GM19023 (cell line): ENCODE measurements at regions not wholly inside any gene's neighbourhood (a gene's known extent, or its start where the extent isn't known, plus 50 kb on each side); places are given as distances from the start of the nearest gene placed in this dataset.

Experiments used
- ATAC-seq: cut with Tn5 transposase; IDR thresholded peaks from one replicate; pipeline ENCODE4 v1.9.1; 2021; ENCODE audit warnings: mild to moderate bottlenecking, moderate library complexity; ENCODE audit not compliant: unreplicated experiment

DNA sequence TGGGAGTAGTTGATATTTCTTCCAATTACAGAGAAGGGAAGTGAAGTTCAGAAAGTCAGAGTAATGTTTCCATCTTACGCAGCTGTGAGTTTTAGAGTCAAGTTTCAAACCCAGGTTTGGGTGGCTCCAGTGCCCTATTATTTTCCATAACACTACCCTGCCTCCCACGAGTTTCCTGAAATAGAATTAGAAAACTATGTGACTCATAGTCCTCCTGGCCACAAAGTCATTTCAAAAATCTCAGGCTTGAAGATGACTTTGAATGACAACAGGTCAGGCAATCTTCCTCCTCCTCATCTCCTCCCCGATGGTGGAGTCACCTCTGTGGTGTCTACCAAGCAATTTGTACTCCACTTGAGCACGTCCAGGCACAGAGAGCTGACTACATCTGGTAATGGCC lies 212.3 kb upstream of the TRIB2 start:
- ATAC-seq: peak; percentile 42

DNA sequence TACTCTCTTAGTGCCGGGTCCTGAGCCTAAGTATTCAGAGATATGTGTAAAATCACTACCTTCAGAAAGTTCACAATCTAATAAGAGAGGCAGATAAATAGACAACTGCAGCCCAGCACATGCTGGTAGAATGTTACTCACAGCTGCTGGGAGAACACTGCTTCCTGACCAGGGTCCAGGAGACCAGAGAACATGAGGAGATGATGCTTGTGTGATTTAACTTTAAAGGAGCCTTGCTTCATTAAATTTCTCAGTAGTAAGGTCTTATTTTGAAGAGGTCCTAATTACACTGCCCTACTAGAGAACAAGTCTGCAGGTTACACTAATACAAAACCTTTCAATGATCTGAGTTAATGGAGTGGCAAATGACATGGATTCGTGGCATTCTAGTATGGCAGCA lies 209.9 kb upstream of the TRIB2 start:
- no peak for ATAC-seq

DNA sequence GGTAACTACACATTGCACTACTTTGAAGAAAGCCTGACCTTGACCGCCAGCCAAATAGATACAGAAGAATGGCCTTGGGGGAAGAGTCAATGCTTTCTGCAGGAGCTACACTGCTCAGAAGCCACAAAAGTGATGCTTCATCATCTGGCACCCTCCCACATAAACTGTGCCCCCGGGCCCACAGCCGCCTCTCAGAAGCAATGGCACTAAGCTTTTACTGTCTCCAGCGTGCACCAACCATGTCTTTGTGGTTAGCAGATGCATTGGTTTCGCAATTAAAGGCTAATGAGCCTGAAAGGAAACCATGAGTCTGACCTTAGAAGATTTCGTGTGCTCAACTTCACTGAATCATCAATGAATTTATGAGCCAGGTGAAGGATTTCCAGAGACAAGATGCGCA lies 209.4 kb upstream of the TRIB2 start:
- peak; percentile 60 for ATAC-seq

DNA sequence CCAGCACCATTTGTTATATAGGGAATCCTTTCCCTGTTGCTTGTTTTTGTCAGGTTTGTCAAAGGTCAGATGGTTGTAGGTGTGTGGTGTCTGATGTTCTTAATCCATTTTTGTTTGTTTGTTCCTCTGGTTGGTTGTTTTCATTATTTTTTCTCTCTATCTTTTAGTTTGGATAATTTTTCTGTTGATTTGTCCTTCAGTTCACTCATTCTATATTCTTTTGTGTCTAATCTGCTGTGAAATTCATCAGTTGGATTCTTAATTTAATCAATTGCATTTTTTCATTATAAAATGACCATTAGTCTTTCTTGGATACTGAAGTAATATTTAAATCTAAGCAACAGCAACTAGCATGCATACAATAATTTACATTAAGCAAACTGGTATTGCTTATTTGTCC lies 206.7 kb upstream of the TRIB2 start:
- no peak for ATAC-seq

DNA sequence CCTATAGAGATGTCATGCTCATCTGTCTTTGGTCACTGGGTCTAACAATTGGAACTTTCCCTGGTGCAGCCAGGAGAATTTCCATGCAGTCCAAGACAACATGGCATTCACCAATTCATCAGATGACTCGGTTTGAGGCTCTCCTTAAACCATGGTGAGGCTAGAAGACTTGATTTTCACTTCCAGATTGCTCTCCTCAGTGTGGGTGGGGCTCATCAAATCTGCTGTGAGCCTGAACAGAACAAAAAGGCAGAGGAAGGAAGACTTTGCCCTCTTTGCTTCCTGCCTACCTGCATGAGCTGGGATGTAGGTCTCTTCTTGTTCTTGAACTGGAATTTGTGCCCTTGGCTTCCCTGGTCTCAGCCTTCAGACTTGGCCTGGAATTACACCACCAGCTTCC lies 203.4 kb upstream of the TRIB2 start:
- no peak for ATAC-seq

DNA sequence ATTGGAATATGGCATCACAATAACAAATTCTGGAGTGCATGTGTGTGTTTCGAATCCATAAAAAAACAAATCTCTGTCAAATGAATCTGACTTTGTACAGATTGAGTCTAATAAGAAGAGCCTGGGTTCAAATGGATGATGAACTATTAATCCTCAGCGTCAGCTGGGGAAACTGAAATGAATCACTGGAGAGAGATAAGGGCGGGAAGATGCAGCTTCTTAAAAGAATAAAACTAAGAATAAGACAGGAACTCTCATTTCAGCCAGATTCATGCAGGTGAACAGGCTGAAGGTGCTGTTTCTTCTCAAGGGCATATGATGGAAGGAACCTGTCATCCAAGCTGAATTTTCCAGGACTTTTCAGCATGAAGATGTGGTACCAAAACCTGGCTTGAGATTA lies 202.6 kb upstream of the TRIB2 start:
- ATAC-seq: no peak

DNA sequence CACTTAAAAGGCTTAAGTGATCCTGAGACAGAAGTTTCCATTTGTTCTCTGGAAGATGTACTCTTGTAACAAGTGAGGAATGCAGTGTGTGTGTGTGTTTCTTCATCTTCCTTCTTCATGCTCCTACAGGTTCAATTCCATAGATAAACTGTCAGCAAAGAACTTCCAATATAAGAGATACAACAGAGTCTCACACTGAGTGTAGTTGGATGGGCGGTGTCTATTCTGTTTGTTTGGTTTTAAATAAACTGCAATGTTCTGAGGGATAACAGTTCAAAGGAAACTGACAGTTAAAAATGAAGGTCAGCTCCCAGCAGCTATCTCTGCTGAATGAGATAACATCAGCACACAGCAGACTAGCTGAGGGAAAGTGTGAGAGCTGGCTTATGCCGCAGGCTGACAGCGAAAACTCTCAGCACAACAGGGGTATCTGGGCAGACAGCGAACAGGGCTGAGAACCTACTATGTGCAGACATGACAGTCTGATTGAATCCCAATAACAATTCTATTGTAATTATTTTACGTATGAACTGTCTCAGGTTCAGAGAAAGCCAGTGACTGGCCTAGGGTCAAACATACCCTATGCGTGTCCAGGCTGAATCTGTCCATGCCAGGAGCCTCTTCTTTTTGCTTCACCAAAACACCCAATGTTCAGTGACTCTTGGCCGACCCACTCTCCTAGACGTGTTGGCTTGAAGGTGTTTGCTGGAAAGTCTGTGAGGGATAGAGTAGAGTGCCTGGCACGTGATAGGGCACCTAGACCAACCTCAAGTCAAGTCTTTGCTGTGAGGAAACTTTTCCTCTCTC lies 201.9 kb upstream of the TRIB2 start:
- no peak for ATAC-seq

DNA sequence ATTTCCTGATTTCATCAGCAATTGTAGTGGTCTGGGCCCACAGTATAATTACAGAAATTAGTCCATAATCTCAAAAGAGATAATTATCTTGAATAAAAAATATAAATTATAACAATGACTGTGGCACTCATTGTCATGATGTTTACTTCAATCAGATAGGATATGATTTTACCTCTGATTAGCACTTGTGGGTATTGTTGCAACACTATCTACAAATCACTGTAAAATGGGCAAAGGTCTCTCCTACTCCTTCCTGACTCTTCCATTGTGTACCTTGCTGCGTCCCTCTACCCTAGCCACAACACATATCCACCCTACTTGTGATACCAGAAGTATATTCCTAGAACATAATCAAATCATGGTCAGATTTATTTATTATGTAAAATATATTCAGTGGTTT lies 200.9 kb upstream of the TRIB2 start:
- ATAC-seq: no peak

DNA sequence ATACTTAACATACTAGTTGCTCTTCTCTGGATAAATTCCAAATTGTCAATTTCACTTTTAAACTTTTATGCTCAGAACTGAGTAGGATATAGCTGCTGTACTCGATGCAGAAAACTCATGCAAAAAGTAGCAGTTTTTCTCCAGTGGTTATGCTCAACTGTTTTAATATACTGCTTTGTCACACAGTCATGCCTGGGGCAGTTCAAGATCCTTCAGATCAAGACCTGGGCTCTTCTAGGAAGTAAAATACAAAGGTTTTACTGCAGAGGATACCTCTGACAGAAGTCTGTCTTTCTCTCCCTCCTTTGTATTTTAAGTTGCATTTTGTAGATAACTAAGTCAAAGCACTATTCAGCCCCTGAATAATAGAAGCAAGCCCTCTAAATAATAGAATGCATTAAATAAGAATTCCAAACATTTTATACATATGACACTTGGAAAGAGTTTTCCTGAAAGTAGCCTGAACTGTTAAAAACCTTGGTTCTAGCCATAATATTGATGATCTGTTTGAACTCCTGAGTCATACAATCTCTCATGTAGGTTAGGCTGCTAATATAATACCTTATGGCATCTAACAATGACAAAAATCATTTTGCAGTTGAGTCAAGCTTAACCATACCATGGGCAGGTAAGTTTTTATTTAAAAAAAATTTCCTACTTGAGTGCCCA lies 183.3 kb upstream of the TRIB2 start:
- no peak for ATAC-seq

DNA sequence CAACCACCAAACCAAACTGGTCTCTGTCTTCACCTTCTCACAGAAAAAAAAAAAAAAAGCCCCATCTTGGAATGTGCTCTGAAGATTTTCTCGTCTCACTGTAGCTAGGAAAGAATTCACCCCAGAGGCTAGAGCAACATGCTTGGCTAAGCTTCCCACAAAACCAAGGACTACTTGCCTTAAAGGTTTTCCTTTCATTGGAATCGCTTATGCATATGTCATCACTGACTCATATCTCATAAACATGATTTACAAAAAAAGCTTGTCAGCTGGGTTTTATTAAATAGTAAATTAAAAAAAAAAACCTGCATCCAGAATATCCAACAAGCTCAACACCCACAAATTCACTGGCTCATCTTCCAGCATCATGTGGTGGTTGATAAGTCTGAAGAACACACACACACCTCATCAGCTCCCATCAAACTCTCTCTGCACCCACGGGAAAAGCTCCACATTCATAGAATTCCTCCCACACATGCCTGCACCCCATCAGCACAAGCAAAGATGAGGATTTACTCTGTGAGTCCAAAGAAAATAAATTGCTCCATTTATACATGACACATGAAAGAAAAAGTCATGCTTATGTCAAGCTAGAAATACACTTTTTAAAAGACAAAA lies 182.0 kb upstream of the TRIB2 start:
- ATAC-seq: no peak

DNA sequence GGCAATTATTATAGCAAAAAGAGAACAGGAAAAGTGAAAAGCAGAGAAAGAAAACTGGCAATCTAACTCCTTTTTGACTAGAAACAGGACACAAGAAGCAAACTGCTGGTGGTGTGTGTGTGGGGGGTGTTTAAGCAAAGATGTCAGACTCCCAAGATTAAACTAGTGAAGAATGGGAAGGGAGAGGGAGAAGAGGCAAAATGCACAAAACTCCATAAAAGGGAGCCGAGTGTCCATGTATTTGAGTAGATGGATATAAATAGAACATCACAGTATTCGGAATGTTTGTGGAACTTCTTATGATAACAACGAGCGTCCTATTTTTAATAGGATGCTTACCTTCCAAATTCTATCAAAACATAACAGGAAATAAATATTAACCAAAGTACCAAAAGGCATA lies 179.8 kb upstream of the TRIB2 start:
- no peak for ATAC-seq

DNA sequence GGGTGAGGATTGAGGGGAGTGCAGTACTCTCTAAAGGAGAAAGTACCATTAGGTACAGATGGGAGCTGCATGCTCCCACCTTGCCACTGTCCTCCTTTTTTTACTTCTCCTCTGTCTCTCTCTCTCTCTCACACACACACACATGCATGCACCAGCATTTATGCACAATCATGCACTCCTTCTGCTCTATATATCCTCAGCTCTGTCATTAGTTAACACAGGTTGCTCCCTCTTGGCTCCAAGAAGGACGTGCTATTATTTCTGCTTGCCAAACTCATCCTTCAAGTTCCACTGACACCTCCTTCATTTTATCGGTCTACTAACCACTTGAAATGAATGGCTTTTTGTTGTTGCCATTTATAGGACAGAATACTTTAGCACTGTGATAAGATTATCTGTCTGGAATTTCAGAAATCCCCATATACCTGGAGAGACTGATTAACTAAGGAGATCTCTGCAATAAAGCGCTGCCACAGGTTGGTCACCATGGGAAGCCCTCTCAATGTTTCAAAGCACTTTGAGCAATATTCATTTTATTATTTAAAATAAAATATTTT lies 178.5 kb upstream of the TRIB2 start:
- ATAC-seq: no peak

DNA sequence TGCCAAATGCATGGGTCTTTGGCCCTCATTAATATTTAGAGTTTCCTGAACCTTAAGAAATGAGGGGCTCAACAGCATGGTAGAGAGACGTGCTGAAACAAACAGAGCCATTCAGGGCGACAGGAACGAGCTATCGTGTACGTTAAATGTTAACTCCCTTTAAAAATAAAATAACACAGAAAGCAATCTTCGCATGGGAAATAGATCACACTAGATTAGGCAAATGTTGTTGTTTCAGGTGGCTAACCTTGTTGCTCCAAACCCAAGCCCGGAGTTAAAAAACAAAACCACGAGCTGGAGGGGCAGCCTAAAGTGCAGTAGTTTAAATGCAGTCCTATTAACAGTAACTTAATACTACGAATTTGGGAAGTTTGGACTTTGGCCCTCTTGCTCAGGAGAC lies 177.4 kb upstream of the TRIB2 start:
- ATAC-seq: no peak

DNA sequence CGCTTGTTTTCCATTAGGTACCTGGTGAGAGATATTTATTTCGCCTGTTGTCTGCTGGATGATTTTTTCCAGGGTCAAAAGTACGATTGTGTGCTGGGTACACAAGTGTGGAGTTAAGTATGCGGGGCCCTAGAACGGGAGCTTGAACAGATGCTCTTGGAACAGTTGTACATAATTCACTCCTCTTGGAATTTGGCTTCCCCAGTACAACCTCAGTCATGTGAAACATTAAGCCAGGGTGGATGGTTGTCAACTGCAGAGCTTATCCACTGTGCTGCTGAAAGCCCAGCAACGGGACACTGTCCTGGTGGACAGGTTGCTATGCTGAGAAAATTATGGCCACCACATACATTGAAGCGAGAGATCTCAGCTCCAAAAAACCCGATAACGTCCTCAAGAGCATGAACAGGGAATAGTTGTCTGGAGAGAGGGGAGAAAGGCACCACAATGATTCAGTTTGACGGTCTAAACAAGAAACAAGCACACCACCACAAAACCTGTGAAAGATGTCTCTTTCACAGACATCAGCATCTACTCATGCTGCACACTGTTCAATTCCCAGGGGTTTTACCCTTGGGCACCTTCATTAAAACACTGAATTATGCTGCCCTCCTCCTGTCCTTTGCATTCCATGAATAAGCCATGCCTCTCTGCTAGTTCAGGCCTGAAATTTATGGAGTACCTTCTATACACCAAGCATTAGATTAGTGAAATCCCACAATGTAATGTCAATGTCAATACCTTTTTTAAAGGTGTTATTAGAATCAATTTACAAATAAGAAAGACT lies 176.8 kb upstream of the TRIB2 start:
- no peak for ATAC-seq

DNA sequence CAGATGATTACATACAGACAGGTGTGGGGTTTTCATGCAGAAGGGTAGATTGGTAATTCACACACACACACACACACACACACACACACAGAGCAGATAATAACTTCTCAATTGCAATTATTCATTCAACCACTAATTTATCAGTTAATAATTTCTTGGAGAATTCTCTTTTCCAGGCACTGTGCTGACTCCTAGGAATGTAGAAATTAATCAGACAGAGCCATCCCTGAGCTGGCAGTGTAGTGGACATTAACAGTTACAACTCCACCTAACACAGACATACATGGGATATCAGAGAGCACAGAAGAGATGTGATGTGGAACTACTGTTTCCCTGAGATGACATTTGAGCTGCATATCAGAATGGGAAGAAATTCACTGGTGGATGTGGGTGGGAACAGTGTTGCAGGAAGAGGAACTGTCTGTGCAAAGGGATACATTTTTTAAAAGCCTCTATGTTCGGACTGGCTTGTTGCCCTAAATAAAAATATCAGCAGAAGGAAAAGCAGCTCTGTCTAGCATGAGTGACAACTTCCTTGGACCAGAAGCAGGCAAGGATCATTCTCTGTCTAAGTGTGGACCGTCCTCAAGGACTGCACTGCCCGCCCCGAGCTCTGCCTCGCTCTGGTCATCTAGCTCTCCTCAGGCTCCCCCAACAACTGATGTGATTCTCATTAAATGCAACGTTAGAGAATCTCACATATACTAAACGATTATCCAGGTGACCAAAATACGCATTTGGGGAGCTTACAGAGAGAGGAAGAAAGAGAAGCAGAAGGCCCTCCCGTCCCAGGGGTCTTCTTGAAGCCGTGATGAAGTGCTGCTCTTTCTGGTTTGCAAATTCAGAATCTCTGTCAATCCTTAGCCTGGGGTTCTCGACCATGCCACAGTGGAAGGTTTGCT lies 173.4 kb upstream of the TRIB2 start:
- no peak for ATAC-seq

DNA sequence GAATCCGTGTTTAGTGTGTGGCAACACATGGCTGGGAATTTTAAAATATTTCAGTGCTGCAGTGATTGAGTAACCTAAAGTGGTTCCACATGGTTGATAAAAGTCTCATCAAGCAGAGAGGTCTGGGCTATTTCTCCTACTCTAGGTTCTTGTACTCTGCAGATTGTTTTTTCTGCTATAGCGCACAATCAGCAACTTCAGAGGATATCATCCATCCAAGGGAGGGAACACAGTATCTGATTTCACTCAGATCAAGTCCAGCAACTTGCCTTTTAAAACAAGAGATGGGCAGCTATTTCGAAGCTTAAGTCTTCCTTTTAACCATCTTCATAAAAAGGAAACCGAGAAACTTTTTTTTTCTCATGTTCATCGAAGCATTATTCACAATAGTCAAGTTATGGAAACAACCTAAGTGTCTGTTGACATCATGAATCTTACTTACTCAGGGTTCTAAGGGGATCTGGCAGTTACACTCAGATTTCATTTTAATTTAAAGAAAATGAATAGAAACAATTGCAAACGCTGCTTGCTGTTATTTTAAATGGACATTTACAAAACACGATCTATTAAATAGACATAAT lies 172.7 kb upstream of the TRIB2 start:
- ATAC-seq: peak; percentile 68

DNA sequence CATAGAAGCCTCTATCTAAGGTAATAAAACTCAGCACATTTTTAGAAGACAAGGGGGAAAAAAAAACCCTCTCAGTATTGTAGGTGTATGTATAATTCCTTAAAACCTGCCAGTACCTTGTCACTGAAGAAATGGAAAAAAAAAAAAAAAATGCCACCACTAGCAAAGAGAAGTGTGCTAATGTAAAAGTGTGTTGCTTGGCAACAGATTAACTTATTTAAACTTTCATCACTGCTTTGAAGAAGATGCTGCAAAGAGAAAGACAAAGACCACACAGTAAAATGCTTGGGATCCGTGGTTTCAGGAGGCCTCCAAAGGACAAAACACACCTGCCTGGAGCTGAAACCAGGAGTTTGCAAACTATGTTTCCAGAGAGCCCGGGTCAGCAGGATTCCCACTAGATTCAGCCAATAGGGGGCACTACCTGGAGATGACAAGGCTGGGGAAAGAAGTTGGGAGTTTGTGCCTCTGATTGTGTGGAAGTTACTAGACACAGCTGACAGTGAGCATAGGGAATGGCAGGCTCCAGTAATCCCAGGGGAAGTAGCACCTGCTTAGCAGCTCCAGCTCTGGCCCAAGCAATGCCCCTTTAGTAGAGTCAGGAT lies 169.1 kb upstream of the TRIB2 start:
- ATAC-seq: no peak

DNA sequence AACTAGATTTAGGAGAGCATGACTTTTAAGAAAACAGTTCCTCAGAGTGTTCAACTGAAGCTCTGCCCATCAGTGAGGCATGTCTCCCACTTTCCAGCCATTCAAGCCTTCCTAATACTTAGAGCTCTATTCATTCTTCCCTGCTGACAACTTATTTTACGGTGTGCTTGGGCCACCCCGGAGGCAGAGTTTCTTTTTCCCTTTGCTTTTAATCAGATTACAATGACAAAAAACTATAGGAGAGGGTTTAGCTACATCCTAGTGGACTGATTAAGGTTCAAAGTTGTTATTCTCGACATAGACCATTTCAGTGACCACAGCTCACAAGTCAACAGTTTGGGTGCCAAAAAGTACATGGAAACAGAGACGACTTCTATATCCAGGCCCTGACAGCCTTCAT lies 167.8 kb upstream of the TRIB2 start:
- no peak for ATAC-seq

DNA sequence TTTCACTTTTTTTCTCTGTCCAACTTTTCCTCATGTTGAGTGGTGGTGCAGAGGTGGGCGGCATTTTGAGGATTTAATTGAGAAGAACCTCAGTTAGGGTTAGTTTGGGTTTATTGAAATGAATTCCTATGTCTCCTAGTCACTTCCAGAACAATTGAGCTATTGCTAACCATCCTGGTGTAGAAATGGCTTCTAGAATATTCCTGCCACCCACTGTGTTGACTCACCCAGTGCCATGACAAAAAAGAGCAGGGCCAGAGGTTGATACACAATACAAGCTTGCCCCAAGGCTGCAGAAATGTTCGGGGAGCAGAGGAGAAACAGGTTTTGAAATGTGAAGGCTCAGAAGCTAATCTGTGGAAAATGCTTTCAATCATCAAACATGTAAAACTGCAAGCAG lies 167.1 kb upstream of the TRIB2 start:
- no peak for ATAC-seq
